SK-N-SH (cell line): ENCODE measurements at regions not wholly inside any gene's neighbourhood (a gene's known extent, or its start where the extent isn't known, plus 50 kb on each side); places are given as distances from the start of the nearest gene placed in this dataset.

Experiments used
- ELF1 ChIP-seq: IDR thresholded peaks from 2 replicates; pipeline ENCODE4 v1.4.0; 2012
- EP300 ChIP-seq, 2 experiments: IDR thresholded peaks; 2 replicates each; pipeline versions ENCODE4 v1.4.0 to v1.6.1; 2012; ENCODE audit warnings: borderline replicate concordance in 1 of 2, low read depth in 1 of 2, low read length in 1 of 2
- FOSL2 ChIP-seq: IDR thresholded peaks from 2 replicates; pipeline ENCODE4 v1.4.0; 2012; ENCODE audit warnings: low read depth, mild to moderate bottlenecking, moderate library complexity, borderline replicate concordance
- FOXM1 ChIP-seq: IDR thresholded peaks from 2 replicates; pipeline ENCODE4 v1.4.0; 2012; ENCODE audit warnings: low read depth, mild to moderate bottlenecking
- MXI1 ChIP-seq: IDR thresholded peaks from 2 replicates; pipeline ENCODE4 v1.6.1; 2012; ENCODE audit warnings: mild to moderate bottlenecking, low read depth, low read length, improper control_type of control experiment
- NRF1 ChIP-seq: IDR thresholded peaks from 2 replicates; pipeline ENCODE4 v1.6.1; 2012; ENCODE audit warnings: low read depth, mild to moderate bottlenecking, low read length
- POLR2AphosphoS5 ChIP-seq: IDR thresholded peaks from 2 replicates; pipeline ENCODE4 v1.6.1; 2012; ENCODE audit warnings: low read depth, low read length
- SIN3A ChIP-seq: IDR thresholded peaks from 2 replicates; pipeline ENCODE4 v1.6.1; 2012; ENCODE audit warnings: low read depth, mild to moderate bottlenecking, low read length, moderate library complexity, borderline replicate concordance
- SMC3 ChIP-seq: IDR thresholded peaks from 2 replicates; pipeline ENCODE4 v1.6.1; 2012; ENCODE audit warnings: low read depth, low read length, improper control_type of control experiment
- TF ChIP-seq, protein P1 (sequence below): IDR thresholded peaks from 2 replicates; pipeline ENCODE4 v1.4.0; 2012; ENCODE audit warnings: low read depth
- TF ChIP-seq, protein P2 (sequence below): fragments of 200-600 bp; sonication (generic); IDR thresholded peaks from 2 replicates; pipeline ENCODE4 v1.6.1; 2017; ENCODE audit warnings: antibody characterized with exemption, mild to moderate bottlenecking, moderate library complexity
- TF ChIP-seq, protein P3 (sequence below): IDR thresholded peaks from 2 replicates; pipeline ENCODE4 v1.6.1; 2012; ENCODE audit warnings: mild to moderate bottlenecking, low read depth, low read length, moderate library complexity
- TF ChIP-seq, protein P4 (sequence below): IDR thresholded peaks from 2 replicates; pipeline ENCODE4 v1.4.0; 2012; ENCODE audit warnings: low read depth, borderline replicate concordance

GRCh38 chr2:150781142-150781541 is 293.7 kb upstream of the RND3 start:
- TF ChIP-seq, protein P1, sequence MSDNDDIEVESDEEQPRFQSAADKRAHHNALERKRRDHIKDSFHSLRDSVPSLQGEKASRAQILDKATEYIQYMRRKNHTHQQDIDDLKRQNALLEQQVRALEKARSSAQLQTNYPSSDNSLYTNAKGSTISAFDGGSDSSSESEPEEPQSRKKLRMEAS = no peak
- TF ChIP-seq POLR2AphosphoS5 (no peak), EP300 (IDR thresholded peaks at IDR 0.05; ENCODE audit: borderline replicate concordance in 1 of 2, low read depth in 1 of 2, low read length in 1 of 2) (no peak), ELF1 (no peak), SMC3 (no peak), SIN3A (no peak), FOXM1 (no peak), FOSL2 (no peak), MXI1 (no peak), NRF1 (no peak)
- TF ChIP-seq, protein P2, sequence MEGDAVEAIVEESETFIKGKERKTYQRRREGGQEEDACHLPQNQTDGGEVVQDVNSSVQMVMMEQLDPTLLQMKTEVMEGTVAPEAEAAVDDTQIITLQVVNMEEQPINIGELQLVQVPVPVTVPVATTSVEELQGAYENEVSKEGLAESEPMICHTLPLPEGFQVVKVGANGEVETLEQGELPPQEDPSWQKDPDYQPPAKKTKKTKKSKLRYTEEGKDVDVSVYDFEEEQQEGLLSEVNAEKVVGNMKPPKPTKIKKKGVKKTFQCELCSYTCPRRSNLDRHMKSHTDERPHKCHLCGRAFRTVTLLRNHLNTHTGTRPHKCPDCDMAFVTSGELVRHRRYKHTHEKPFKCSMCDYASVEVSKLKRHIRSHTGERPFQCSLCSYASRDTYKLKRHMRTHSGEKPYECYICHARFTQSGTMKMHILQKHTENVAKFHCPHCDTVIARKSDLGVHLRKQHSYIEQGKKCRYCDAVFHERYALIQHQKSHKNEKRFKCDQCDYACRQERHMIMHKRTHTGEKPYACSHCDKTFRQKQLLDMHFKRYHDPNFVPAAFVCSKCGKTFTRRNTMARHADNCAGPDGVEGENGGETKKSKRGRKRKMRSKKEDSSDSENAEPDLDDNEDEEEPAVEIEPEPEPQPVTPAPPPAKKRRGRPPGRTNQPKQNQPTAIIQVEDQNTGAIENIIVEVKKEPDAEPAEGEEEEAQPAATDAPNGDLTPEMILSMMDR = no peak
- TF ChIP-seq, protein P3, sequence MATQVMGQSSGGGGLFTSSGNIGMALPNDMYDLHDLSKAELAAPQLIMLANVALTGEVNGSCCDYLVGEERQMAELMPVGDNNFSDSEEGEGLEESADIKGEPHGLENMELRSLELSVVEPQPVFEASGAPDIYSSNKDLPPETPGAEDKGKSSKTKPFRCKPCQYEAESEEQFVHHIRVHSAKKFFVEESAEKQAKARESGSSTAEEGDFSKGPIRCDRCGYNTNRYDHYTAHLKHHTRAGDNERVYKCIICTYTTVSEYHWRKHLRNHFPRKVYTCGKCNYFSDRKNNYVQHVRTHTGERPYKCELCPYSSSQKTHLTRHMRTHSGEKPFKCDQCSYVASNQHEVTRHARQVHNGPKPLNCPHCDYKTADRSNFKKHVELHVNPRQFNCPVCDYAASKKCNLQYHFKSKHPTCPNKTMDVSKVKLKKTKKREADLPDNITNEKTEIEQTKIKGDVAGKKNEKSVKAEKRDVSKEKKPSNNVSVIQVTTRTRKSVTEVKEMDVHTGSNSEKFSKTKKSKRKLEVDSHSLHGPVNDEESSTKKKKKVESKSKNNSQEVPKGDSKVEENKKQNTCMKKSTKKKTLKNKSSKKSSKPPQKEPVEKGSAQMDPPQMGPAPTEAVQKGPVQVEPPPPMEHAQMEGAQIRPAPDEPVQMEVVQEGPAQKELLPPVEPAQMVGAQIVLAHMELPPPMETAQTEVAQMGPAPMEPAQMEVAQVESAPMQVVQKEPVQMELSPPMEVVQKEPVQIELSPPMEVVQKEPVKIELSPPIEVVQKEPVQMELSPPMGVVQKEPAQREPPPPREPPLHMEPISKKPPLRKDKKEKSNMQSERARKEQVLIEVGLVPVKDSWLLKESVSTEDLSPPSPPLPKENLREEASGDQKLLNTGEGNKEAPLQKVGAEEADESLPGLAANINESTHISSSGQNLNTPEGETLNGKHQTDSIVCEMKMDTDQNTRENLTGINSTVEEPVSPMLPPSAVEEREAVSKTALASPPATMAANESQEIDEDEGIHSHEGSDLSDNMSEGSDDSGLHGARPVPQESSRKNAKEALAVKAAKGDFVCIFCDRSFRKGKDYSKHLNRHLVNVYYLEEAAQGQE = no peak
- TF ChIP-seq, protein P4, sequence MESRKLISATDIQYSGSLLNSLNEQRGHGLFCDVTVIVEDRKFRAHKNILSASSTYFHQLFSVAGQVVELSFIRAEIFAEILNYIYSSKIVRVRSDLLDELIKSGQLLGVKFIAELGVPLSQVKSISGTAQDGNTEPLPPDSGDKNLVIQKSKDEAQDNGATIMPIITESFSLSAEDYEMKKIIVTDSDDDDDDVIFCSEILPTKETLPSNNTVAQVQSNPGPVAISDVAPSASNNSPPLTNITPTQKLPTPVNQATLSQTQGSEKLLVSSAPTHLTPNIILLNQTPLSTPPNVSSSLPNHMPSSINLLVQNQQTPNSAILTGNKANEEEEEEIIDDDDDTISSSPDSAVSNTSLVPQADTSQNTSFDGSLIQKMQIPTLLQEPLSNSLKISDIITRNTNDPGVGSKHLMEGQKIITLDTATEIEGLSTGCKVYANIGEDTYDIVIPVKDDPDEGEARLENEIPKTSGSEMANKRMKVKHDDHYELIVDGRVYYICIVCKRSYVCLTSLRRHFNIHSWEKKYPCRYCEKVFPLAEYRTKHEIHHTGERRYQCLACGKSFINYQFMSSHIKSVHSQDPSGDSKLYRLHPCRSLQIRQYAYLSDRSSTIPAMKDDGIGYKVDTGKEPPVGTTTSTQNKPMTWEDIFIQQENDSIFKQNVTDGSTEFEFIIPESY = no peak
